K562 (cell line): ENCODE measurements at regions not wholly inside any gene's neighbourhood (a gene's known extent, or its start where the extent isn't known, plus 50 kb on each side); places are given as distances from the start of the nearest gene placed in this dataset.

Experiments used
- ATAC-seq: fragments of 200-7000 bp; cut with Tn5 transposase; 3 replicates; pipeline ENCODE4 v1.9.1; 2020; ENCODE audit warnings: moderate library complexity
- BruUV-seq: library from RNA; stranded (reverse); fragments of 400-500 nt; replicated peaks from 2 replicates; lab custom pipeline; 2021; lab: Mats Ljungman, UMichigan
- CTCF ChIA-PET: fragments of 300-600 bp; formaldehyde crosslinking; extraction: SDS; loops from one replicate; lab custom pipeline; 2021; ENCODE audit warnings: low intra/inter-chr PET ratio; lab: Yijun Ruan, JAX
- POLR2A ChIA-PET: fragments of 300-600, 350-650 bp; sonication (Branson Sonifier 250); formaldehyde crosslinking; extraction: SDS; loops from one replicate; lab custom pipeline; 2021; ENCODE audit warnings: antibody characterized with exemption, inconsistent platforms; lab: Yijun Ruan, JAX
- DNase-seq, 4 experiments: peaks; one replicate each; pipeline versions ENCODE4 v3.0.0 to v3.0.0-alpha.2; 2011 to 2018; ENCODE audit warnings: low spot score in 3 of 4, mixed read lengths in 3 of 4; ENCODE audit errors: extremely low read depth in 1 of 4
- FAIRE-seq: peaks from 2 replicates; lab custom pipeline; 2011; peaks lifted over from hg19 to GRCh38; lab: Jason Lieb, UNC
- H2AFZ ChIP-seq: 2 replicates; pipeline ENCODE4 v1.6.0; 2011; ENCODE audit warnings: low read depth, low read length, control low read depth, inconsistent platforms
- H3K27ac ChIP-seq: fragments of 200-600 bp; 3 replicates; pipeline ENCODE4 v1.8.0; 2011; ENCODE audit warnings: low read depth, mild to moderate bottlenecking, control low read depth, inconsistent platforms, low read length, moderate library complexity, mixed read lengths; ENCODE audit errors: extremely low read depth
- H3K27me3 ChIP-seq, 2 experiments: fragments of 300-600 bp in 1 of 2; 2 replicates in 1 of 2; 3 replicates in 1 of 2; pipeline versions ENCODE4 v1.6.0 to v1.8.0; 2011; ENCODE audit warnings: inconsistent platforms in 2 of 2, low read length in 2 of 2, mild to moderate bottlenecking in 1 of 2, mixed read lengths in 1 of 2, moderate library complexity in 1 of 2; ENCODE audit not compliant: control insufficient read depth in 2 of 2, insufficient read depth in 2 of 2
- H3K36me3 ChIP-seq: fragments of 300-600 bp; 3 replicates; pipeline ENCODE4 v1.8.0; 2011; ENCODE audit warnings: mild to moderate bottlenecking, low read length, inconsistent platforms; ENCODE audit not compliant: control insufficient read depth, insufficient read depth
- H3K4me1 ChIP-seq, 2 experiments: fragments of 200-600 bp in 1 of 2; replicated peaks in 1 of 2; 2 replicates in 1 of 2; 3 replicates in 1 of 2; pipeline versions ENCODE4 v1.5.1 to v1.8.0; 2011; ENCODE audit warnings: inconsistent platforms in 2 of 2, low read length in 2 of 2, mild to moderate bottlenecking in 1 of 2, mixed read lengths in 1 of 2, moderate library complexity in 1 of 2; ENCODE audit not compliant: control insufficient read depth in 2 of 2, insufficient read depth in 2 of 2
- H3K4me2 ChIP-seq: 2 replicates; pipeline ENCODE4 v1.6.1; 2011; ENCODE audit warnings: low read length, control low read depth, inconsistent platforms, mixed read lengths; ENCODE audit not compliant: insufficient read depth
- H3K4me3 ChIP-seq: fragments of 200-600 bp; sonication (generic), shearing (Covaris generic); 2 replicates; pipeline ENCODE4 v1.5.1; 2016; ENCODE audit warnings: control low read depth, inconsistent platforms
- H3K79me2 ChIP-seq: fragments of 200-600 bp; 3 replicates; pipeline ENCODE4 v1.8.0; 2011; ENCODE audit warnings: low read length, inconsistent platforms; ENCODE audit not compliant: control insufficient read depth, insufficient read depth
- H3K9ac ChIP-seq, 2 experiments: 2 replicates each; pipeline versions ENCODE4 v1.6.0 to v1.6.1; 2011; ENCODE audit warnings: low read depth in 2 of 2, low read length in 2 of 2, control low read depth in 1 of 2, inconsistent platforms in 1 of 2, mild to moderate bottlenecking in 1 of 2, mixed read lengths in 1 of 2; ENCODE audit not compliant: insufficient read depth in 1 of 2
- H3K9me1 ChIP-seq: one replicate; pipeline ENCODE4 v1.6.0; 2011; ENCODE audit warnings: inconsistent platforms, mild to moderate bottlenecking, low read length, moderate library complexity; ENCODE audit not compliant: control insufficient read depth, insufficient read depth
- H3K9me3 ChIP-seq: replicated peaks from 2 replicates; pipeline ENCODE4 v1.5.1; 2011; ENCODE audit warnings: low read depth, low read length, inconsistent platforms; ENCODE audit not compliant: control insufficient read depth, insufficient read depth
- H4K20me1 ChIP-seq: replicated peaks from 2 replicates; pipeline ENCODE4 v1.6.1; 2011; ENCODE audit warnings: low read length, inconsistent platforms, mixed read lengths; ENCODE audit not compliant: control insufficient read depth, insufficient read depth
- ATF2 ChIP-seq: sonication (generic); formaldehyde crosslinking; IDR thresholded peaks from 2 replicates; pipeline ENCODE4 v1.8.1; 2022; ENCODE audit warnings: missing genetic modification reagents
- CBFA2T2 ChIP-seq: fragments of 450-650 bp; conservative IDR thresholded peaks from 2 replicates; pipeline ENCODE4 v1.6.1; 2017; ENCODE audit warnings: mild to moderate bottlenecking
- GABPB1 ChIP-seq: sonication (generic); formaldehyde crosslinking; IDR thresholded peaks from 2 replicates; pipeline ENCODE4 v1.8.0; 2022; ENCODE audit warnings: mild to moderate bottlenecking, missing genetic modification reagents
- HBP1 ChIP-seq: fragments of 450-650 bp; formaldehyde crosslinking; IDR thresholded peaks from 2 replicates; pipeline ENCODE4 v1.4.0; 2022; ENCODE audit warnings: missing genetic modification characterization
- HNRNPH1 ChIP-seq: fragments of 200-400 bp; formaldehyde crosslinking; optimal IDR thresholded peaks from 2 replicates; pipeline ENCODE3; 2017; ENCODE audit warnings: low read depth, mild to moderate bottlenecking, low read length, moderate library complexity
- KLF1 ChIP-seq: fragments of 450-650 bp; IDR thresholded peaks from 2 replicates; pipeline ENCODE4 v1.6.1; 2016; ENCODE audit warnings: missing genetic modification characterization, missing compliant biosample characterization
- NFE2 ChIP-seq: IDR thresholded peaks from 2 replicates; pipeline ENCODE4 v1.6.1; 2014; ENCODE audit warnings: antibody characterized with exemption, low read depth
- NRF1 ChIP-seq, 2 experiments: fragments of 450-650 bp; IDR thresholded peaks in 1 of 2; conservative IDR thresholded peaks in 1 of 2; 2 replicates each; pipeline ENCODE4 v1.6.1; 2014; ENCODE audit warnings: mild to moderate bottlenecking in 2 of 2
- PREB ChIP-seq: sonication (generic); formaldehyde crosslinking; IDR thresholded peaks from 2 replicates; pipeline ENCODE4 v1.8.1; 2023; ENCODE audit warnings: mild to moderate bottlenecking, missing genetic modification reagents
- PRPF4 ChIP-seq: fragments of 200-400 bp; formaldehyde crosslinking; IDR thresholded peaks from one replicate; pipeline ENCODE4 v1.6.1; 2017; ENCODE audit warnings: low read length, low read depth, mild to moderate bottlenecking; ENCODE audit not compliant: insufficient read depth, poor library complexity, severe bottlenecking
- RBM34 ChIP-seq: fragments of 200-400 bp; formaldehyde crosslinking; IDR thresholded peaks from 2 replicates; pipeline ENCODE4 v1.6.1; 2018; ENCODE audit warnings: low read length, borderline replicate concordance; ENCODE audit not compliant: insufficient read depth
- SAP30 ChIP-seq: fragments of 200-600 bp; sonication (generic); IDR thresholded peaks from 2 replicates; pipeline ENCODE4 v1.6.1; 2012; ENCODE audit warnings: borderline replicate concordance, low read depth, mild to moderate bottlenecking, moderate library complexity, low read length, control low read depth, inconsistent platforms; ENCODE audit not compliant: insufficient read depth, poor library complexity, severe bottlenecking
- SMAD3 ChIP-seq: fragments of 450-650 bp; formaldehyde crosslinking; conservative IDR thresholded peaks from 2 replicates; pipeline ENCODE4 v1.4.0; 2020; ENCODE audit warnings: mild to moderate bottlenecking
- ZNF143 ChIP-seq: sonication (generic); formaldehyde crosslinking; IDR thresholded peaks from 2 replicates; pipeline ENCODE4 v1.9.0; 2022; ENCODE audit warnings: mild to moderate bottlenecking, missing genetic modification reagents
- ZNF217 ChIP-seq: sonication (generic); formaldehyde crosslinking; IDR thresholded peaks from 2 replicates; pipeline ENCODE4 v1.8.0; 2022; ENCODE audit warnings: mild to moderate bottlenecking, missing genetic modification reagents
- ZNF699 ChIP-seq: fragments of 250-450 bp; sonication (Bioruptor Pico); IDR thresholded peaks from 2 replicates; pipeline ENCODE4 v1.8.0; 2021; ENCODE audit warnings: mild to moderate bottlenecking, moderate library complexity; ENCODE audit not compliant: insufficient replicate concordance
- WGBS: fragments of 100-300 bp; shearing (Covaris generic); methylation state at CpG from one replicate; pipeline ENCODE4 v1.1.6; 2016; ENCODE audit warnings: low coverage, mixed read lengths; ENCODE audit not compliant: insufficient coverage; ENCODE audit errors: missing lambda C conversion rate; 5-methylcytosine and 5-hydroxymethylcytosine counted together
- in situ Hi-C: fragments of 300-500 bp; cut with MboI; formaldehyde crosslinking; loops from 4 replicates; pipeline ENCODE4 v1.15.0; 2018; ENCODE audit warnings: inconsistent platforms, mixed read lengths
- intact Hi-C: fragments of 100-400 bp; cut with micrococcal nuclease; formaldehyde crosslinking; loops from 2 replicates; pipeline ENCODE4 v1.14.2; 2022

GRCh38 chr1:56073206-56073605 lies 506.2 kb downstream of the PLPP3 start:
- H3K9ac ChIP-seq: no peak overlapping the region
- WGBS: 0% methylated on average over 1 of the region's 1 CpG
- POLR2A ChIA-PET: no interaction called here

More at GRCh38 chr1:56073206-56073605, 506.2 kb downstream of the PLPP3 start:
- intact Hi-C loops: no loop called here
- Histone ChIP-seq H2AFZ (no peak overlapping the region), H3K27ac (no peak overlapping the region), H4K20me1 (no peaks in the 10 kb centered on the region), H3K4me2 (no peak overlapping the region), H3K4me3 (no peak overlapping the region), H3K9me3 (no peaks in the 10 kb centered on the region), H3K4me1 (no peaks in the 10 kb centered on the region), H3K79me2 (no peaks in the 10 kb centered on the region), H3K36me3 (no peaks in the 10 kb centered on the region), H3K9me1 (no peaks in the 10 kb centered on the region), H3K27me3 (no peaks in the 10 kb centered on the region)
- FAIRE-seq: no peak
- TF ChIP-seq ZNF143 (CRISPR knock-in tag) (no peak), HNRNPH1 (no peak), PRPF4 (no peak), SMAD3 (CRISPR knock-in tag) (no peak), RBM34 (no peak), HBP1 (CRISPR knock-in tag) (no peak), CBFA2T2 (no peak), ZNF699 (no peak), NRF1 (conservative IDR thresholded peaks at IDR 0.05 in 1 of 2, IDR thresholded peaks at IDR 0.05 in 1 of 2) (no peak), NFE2 (no peak), KLF1 (tag) (no peak), GABPB1 (CRISPR knock-in tag) (no peak), SAP30 (no peak), ZNF217 (CRISPR knock-in tag) (no peak), ATF2 (no peak), PREB (CRISPR knock-in tag) (no peak)
- in situ Hi-C loops: no loop called here
- no peak for ATAC-seq
- no TSS peak for BruUV-seq
- DNase-seq: no peak
- CTCF ChIA-PET: no interaction called here
